Common myeloid progenitor, CD34-positive (primary cell): ENCODE measurements at regions not wholly inside any gene's neighbourhood (a gene's known extent, or its start where the extent isn't known, plus 50 kb on each side); places are given as distances from the start of the nearest gene placed in this dataset.

Source experiments
- CTCF ChIA-PET: fragments of 350-600 bp; sonication (Branson Sonifier 250); formaldehyde crosslinking; loops from one replicate; lab custom pipeline; 2021; ENCODE audit warnings: antibody characterized with exemption; lab: Charles Lee
- POLR2A ChIA-PET: fragments of 350-600 bp; sonication (Branson Sonifier 250); formaldehyde crosslinking; loops from one replicate; lab custom pipeline; 2021; ENCODE audit warnings: antibody characterized with exemption; lab: Charles Lee
- DNase-seq, 3 donors: peaks; one replicate each; pipeline versions ENCODE4 v3.0.0 to v3.0.0-alpha.2; 2013
- H3K27ac ChIP-seq, 2 experiments: 1 replicate in 1 of 2; 2 replicates in 1 of 2; pipeline ENCODE4 v1.7.0; 2013; ENCODE audit warnings: inconsistent platforms in 2 of 2, low read length in 2 of 2, mild to moderate bottlenecking in 2 of 2, low read depth in 1 of 2, moderate library complexity in 1 of 2; ENCODE audit not compliant: severe bottlenecking in 2 of 2, insufficient read depth in 1 of 2, poor library complexity in 1 of 2
- H3K27me3 ChIP-seq, 5 experiments: replicated peaks in 2 of 5; 1 replicate in 3 of 5; 2 replicates in 2 of 5; pipeline versions ENCODE4 v1.6.1 to v1.7.0; 2013; ENCODE audit warnings: low read length in 4 of 5, mild to moderate bottlenecking in 2 of 5, moderate library complexity in 2 of 5, inconsistent platforms in 1 of 5; ENCODE audit not compliant: insufficient read depth in 5 of 5, control insufficient read depth in 4 of 5
- H3K36me3 ChIP-seq, 4 experiments: 1 replicate in 2 of 4; 2 replicates in 2 of 4; pipeline versions ENCODE4 v1.6.1 to v1.7.0; 2013; ENCODE audit warnings: low read length in 3 of 4, control low read depth in 1 of 4, mild to moderate bottlenecking in 1 of 4; ENCODE audit not compliant: control insufficient read depth in 4 of 4, insufficient read depth in 4 of 4
- H3K4me1 ChIP-seq, 4 experiments: 1 replicate in 3 of 4; 2 replicates in 1 of 4; pipeline versions ENCODE4 v1.6.1 to v1.7.1; 2013; ENCODE audit warnings: low read length in 3 of 4, mild to moderate bottlenecking in 3 of 4, control low read depth in 1 of 4, inconsistent platforms in 1 of 4, moderate library complexity in 1 of 4; ENCODE audit not compliant: control insufficient read depth in 4 of 4, insufficient read depth in 4 of 4; ENCODE audit errors: control extremely low read depth in 1 of 4
- H3K4me3 ChIP-seq, 7 experiments: 1 replicate in 4 of 7; 2 replicates in 3 of 7; pipeline versions ENCODE4 v1.5.1 to v1.7.0; 2013; ENCODE audit warnings: mild to moderate bottlenecking in 7 of 7, low read length in 6 of 7, moderate library complexity in 6 of 7, inconsistent platforms in 2 of 7, low read depth in 2 of 7, control low read depth in 1 of 7; ENCODE audit not compliant: insufficient read depth in 4 of 7, control insufficient read depth in 1 of 7; ENCODE audit errors: extremely low read depth in 1 of 7
- H3K9me3 ChIP-seq, 5 experiments: 1 replicate in 4 of 5; 2 replicates in 1 of 5; pipeline versions ENCODE4 v1.6.1 to v1.7.1; 2013; ENCODE audit warnings: low read length in 4 of 5, mild to moderate bottlenecking in 2 of 5, inconsistent platforms in 1 of 5, low read depth in 1 of 5, moderate library complexity in 1 of 5; ENCODE audit not compliant: control insufficient read depth in 4 of 5, insufficient read depth in 2 of 5; ENCODE audit errors: control extremely low read depth in 1 of 5
- WGBS: methylation state at CpG from one replicate; pipeline ENCODE4 v1.1.5; 2013; ENCODE audit not compliant: insufficient coverage; 5-methylcytosine and 5-hydroxymethylcytosine counted together

DNA sequence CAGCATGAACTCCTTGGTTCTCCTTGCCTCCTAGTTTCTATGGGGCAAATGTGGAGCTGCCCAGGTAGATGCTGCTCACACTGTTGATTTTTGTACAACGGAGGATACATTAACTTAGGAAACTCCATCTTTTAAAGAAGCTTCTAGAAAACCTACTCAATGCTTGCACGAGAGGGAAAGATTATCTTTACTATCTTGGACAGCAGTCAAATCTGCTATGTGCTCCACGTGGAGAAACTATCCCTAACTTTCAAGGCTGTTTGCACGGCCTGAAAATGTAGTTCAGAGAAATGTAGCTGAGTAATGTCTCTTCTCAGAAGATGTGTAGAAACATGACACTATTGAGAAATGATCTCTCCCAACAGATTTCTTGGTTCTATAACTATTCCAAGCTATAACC, 1530.9 kb upstream of the PABPC4L start:
- POLR2A ChIA-PET = no interaction called here
- no peak for DNase-seq
- no peaks in the 10 kb centered on the region for H3K4me1 ChIP-seq
- CTCF ChIA-PET = no interaction called here
- 95% methylated on average over 4 of the region's 4 CpGs for WGBS
- H3K36me3 ChIP-seq = no peaks in the 10 kb centered on the region
- H3K9me3 ChIP-seq = no peaks in the 10 kb centered on the region
- no peak overlapping the region for H3K27ac ChIP-seq
- H3K4me3 ChIP-seq = no peak overlapping the region
- H3K27me3 ChIP-seq = no peaks in the 10 kb centered on the region

DNA sequence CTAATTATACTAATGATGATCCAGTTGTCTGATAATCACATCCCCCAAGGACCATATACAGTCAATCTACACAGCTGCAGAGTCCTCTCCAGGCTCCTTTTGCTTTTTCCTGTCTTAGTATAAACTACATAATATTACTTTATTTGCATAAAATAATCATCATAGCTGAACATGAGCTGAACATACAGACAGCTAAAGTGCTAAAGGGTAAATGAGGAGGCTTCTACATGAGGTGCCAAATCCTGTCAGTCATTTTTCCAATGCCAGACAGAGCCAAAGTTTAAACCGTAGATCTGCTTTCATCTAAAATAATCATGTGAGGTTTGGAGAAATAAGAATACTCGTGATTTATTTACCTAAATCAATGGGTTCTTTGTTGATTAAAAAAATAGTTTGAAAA, 1530.1 kb upstream of the PABPC4L start:
- ChIA-PET POLR2A (no interaction called here), CTCF (no interaction called here)
- no peaks in the 10 kb centered on the region for H3K9me3 ChIP-seq
- no peak overlapping the region for H3K27ac ChIP-seq
- DNase-seq = no peak
- H3K27me3 ChIP-seq = no peaks in the 10 kb centered on the region
- H3K4me1 ChIP-seq = no peaks in the 10 kb centered on the region
- no peaks in the 10 kb centered on the region for H3K36me3 ChIP-seq
- WGBS = no CpG with 5 or more reads among the region's 2 CpGs
- H3K4me3 ChIP-seq = no peak overlapping the region

DNA sequence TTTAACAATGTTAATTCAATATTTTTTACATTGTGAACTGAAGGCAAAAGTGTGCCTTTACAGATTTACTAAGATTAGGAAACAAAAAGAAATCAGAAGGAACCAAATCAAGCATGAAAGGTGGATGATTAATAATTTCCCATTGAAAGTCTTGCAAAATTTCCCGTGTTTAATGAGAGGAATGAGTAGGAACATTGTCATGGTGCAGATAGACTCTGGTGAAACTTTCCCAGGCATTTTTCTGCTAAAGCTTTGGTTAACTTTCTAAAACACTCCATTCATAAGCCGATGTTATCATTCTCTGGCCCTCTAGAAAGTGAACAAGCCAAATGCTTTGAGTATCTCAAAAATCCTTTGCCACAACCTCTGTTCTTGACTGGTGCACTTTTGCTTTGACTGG, 1522.8 kb upstream of the PABPC4L start:
- Histone ChIP-seq H3K4me3 (no peak overlapping the region), H3K27me3 (no peaks in the 10 kb centered on the region), H3K27ac (no peak overlapping the region), H3K36me3 (no peaks in the 10 kb centered on the region), H3K4me1 (no peaks in the 10 kb centered on the region), H3K9me3 (no peaks in the 10 kb centered on the region)
- 92% methylated on average over 2 of the region's 2 CpGs for WGBS
- POLR2A ChIA-PET = no interaction called here
- CTCF ChIA-PET = no interaction called here
- DNase-seq = no peak

DNA sequence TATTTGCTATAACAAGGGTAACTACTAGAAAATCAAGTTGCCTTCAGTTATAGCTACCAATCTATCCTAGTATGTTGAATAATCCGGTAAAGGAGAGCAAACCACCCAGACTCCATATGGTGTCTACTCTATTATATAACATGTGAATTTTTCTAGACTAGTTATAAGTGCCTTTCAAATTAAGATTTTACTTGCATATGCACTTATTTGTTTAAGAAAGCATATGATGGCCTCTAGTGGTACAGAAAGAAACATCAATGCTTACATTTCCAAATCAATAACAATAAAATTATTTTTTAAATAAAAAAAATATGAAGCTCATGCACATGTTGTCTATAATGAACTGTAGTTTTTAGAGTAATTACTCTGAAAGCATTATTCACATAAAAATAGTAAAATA, 1516.4 kb upstream of the PABPC4L start:
- Histone ChIP-seq H3K4me1 (no peaks in the 10 kb centered on the region), H3K27me3 (no peaks in the 10 kb centered on the region), H3K27ac (no peak overlapping the region), H3K36me3 (no peaks in the 10 kb centered on the region), H3K4me3 (no peak overlapping the region), H3K9me3 (no peaks in the 10 kb centered on the region)
- DNase-seq = no peak
- WGBS = no CpG with 5 or more reads among the region's 1 CpG
- ChIA-PET POLR2A (no interaction called here), CTCF (no interaction called here)

DNA sequence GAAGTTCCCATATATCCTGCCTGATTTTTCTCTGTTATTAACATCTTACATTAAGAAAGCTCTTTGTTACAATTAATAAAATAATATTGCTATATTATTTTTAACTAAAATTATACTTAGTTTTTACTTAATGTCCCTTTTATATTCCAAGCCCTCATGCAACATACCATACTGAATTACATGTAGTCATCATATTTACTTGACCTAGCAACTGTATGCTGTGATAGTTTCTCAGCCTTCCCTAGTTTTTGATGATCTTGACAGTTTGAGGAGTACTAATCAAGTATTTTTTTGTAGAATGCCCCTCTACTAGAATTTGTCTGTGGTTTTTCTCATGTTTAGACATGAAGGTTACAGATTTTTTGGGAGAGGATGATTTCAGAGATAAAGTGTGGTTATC, 1503.8 kb upstream of the PABPC4L start:
- no peak overlapping the region for H3K4me3 ChIP-seq
- no peaks in the 10 kb centered on the region for H3K4me1 ChIP-seq
- no peaks in the 10 kb centered on the region for H3K9me3 ChIP-seq
- H3K27me3 ChIP-seq = no peaks in the 10 kb centered on the region
- H3K27ac ChIP-seq = no peak overlapping the region
- no peak for DNase-seq
- ChIA-PET POLR2A (no interaction called here), CTCF (no interaction called here)
- no peaks in the 10 kb centered on the region for H3K36me3 ChIP-seq

DNA sequence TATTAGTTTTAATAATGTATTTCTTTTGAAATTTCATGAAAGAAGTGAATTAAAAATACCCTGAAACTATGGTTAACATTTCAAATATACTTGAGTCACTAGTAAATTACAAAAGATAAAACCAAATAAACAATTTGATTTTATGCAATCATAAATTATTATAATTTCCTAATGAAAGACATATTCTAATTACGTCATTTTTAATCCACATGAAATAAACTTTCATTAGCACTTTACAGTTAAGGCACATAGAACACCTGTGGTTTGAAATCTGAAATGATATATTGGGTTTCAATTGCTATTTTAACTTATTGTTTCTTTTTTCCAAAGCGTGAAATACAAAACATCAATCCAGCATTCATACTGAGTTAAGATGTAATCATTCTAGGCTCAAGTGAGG, 1492.5 kb upstream of the PABPC4L start:
- CTCF ChIA-PET = no interaction called here
- WGBS = no CpG with 5 or more reads among the region's 2 CpGs
- no peak overlapping the region for H3K27ac ChIP-seq
- H3K4me3 ChIP-seq = no peak overlapping the region
- no peaks in the 10 kb centered on the region for H3K27me3 ChIP-seq
- H3K36me3 ChIP-seq = no peaks in the 10 kb centered on the region
- no peaks in the 10 kb centered on the region for H3K4me1 ChIP-seq
- no peak for DNase-seq
- POLR2A ChIA-PET = no interaction called here
- peaks cover 0 to 1% (median 0%) of the 10 kb centered on the region in 5 experiments for H3K9me3 ChIP-seq

DNA sequence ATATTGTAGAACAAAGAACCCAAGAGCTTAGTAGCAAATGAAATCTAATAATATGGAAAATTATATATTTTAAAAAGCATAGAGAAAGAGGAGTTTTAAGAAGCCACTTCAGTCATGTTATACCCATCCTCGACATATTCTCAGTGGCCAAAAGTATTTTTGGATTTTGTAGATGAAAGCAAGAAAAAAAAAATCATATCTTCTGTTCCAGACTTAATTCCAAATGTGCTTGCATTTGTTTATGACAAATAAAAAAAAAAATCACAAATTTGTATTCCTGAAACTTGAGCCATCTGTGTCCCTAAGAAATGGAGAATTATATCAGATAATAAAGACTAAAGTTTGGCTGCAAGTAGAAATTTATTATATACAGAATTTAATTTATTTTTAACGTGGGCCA, 1482.4 kb upstream of the PABPC4L start:
- Histone ChIP-seq H3K4me1 (no peaks in the 10 kb centered on the region), H3K36me3 (no peaks in the 10 kb centered on the region), H3K27me3 (no peaks in the 10 kb centered on the region), H3K9me3 (no peaks in the 10 kb centered on the region), H3K27ac (no peak overlapping the region), H3K4me3 (no peak overlapping the region)
- ChIA-PET POLR2A (no interaction called here), CTCF (no interaction called here)
- DNase-seq = no peak
- WGBS = no CpG with 5 or more reads among the region's 2 CpGs
